Stimulated activated naive CD4-positive, alpha-beta T cell (primary cell): ENCODE measurements at regions not wholly inside any gene's neighbourhood (a gene's known extent, or its start where the extent isn't known, plus 50 kb on each side); places are given as distances from the start of the nearest gene placed in this dataset.
A peak's percentile ranks its signal among the peaks of the same experiment; 100 is the strongest.
"Not testable (repeated sequence)": the region's sequence is repeated elsewhere in the genome, so short reads cannot be mapped to it uniquely, and the experiment has no call there.

Experiments
- DNase-seq, 6 experiments: peaks; one replicate each; lab custom pipeline; 2025; lab: John Stamatoyannopoulos, UW

GRCh38 chr1:145191272-145191675 lies 50.7 kb downstream of the PPIAL4D start:
- peak in 3 of 6 experiments; percentile 10 to 61 (median 45) for DNase-seq

GRCh38 chr1:145189543-145190030 lies 52.4 kb downstream of the PPIAL4D start:
- not testable (repeated sequence) for DNase-seq

- DNase-seq = peak in 5 of 6 experiments; percentile 23 to 61 (median 30)
Measured at GRCh38 chr1:145188869-145189542, 53.0 kb downstream of the PPIAL4D start.

- peak in 1 of 6 experiments; percentile 22 for DNase-seq
Measured at GRCh38 chr1:145182606-145183413, 59.2 kb downstream of the PPIAL4D start.

GRCh38 chr1:145176285-145176925 lies 65.6 kb downstream of the PPIAL4D start:
- not testable (repeated sequence) for DNase-seq

- not testable (repeated sequence) for DNase-seq
Measured at GRCh38 chr1:145174377-145174776, 67.6 kb downstream of the PPIAL4D start.

GRCh38 chr1:145168220-145168848 lies 72.6 kb downstream of the FAM72D start:
- DNase-seq = peak in 1 of 6 experiments; percentile 6

- not testable (repeated sequence) for DNase-seq
Measured at GRCh38 chr1:145164360-145164759, 68.6 kb downstream of the FAM72D start.
